T-helper 2 cell treated with Interferon-gamma antibody and Interleukin-4, amounts not matched to agents 5 μg/mL and 100 μg/mL, for 36 hours (primary cell): ENCODE measurements at regions not wholly inside any gene's neighbourhood (a gene's known extent, or its start where the extent isn't known, plus 50 kb on each side); places are given as distances from the start of the nearest gene placed in this dataset.
A peak's percentile ranks its signal among the peaks of the same experiment; 100 is the strongest.

Source experiments
- DNase-seq: peaks from one replicate; pipeline ENCODE4 v3.0.0; 2021; ENCODE audit warnings: low spot score
- H3K27ac Mint-ChIP-seq: one replicate; pipeline ENCODE4 v1.8.0; 2021; ENCODE audit warnings: mild to moderate bottlenecking, mixed read lengths
- H3K27me3 Mint-ChIP-seq: one replicate; pipeline ENCODE4 v1.8.0; 2021; ENCODE audit warnings: low read depth, mixed read lengths
- H3K36me3 Mint-ChIP-seq: one replicate; pipeline ENCODE4 v1.8.0; 2021; ENCODE audit warnings: low read depth, mixed read lengths
- H3K4me1 Mint-ChIP-seq: one replicate; pipeline ENCODE4 v1.8.0; 2021; ENCODE audit warnings: low read depth, mixed read lengths
- H3K4me3 Mint-ChIP-seq: one replicate; pipeline ENCODE4 v1.8.0; 2022; ENCODE audit warnings: mild to moderate bottlenecking, moderate library complexity, mixed read lengths
- H3K9me3 Mint-ChIP-seq: one replicate; pipeline ENCODE4 v1.8.0; 2021; ENCODE audit warnings: mixed read lengths

DNA sequence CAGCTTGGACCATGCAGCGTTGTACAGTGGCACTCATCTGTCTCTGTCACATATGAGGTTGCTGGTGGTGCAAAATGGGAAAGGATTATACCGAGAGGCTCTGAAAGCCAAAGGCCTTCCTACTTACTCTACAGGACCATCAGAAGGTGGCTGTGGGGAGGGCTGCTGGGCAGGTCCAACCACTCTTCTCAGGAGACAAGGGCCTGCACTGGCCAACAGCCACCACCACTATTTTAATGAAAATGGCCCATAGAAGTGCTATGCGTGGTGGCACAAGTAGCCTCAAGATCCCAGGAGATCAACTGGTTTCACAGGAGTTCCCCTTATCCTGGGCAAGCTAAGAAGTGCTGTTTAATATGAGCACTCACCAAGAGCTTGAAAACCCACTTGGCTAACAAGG lies 52.3 kb downstream of the MRPL57 start:
- H3K9me3 Mint-ChIP-seq = no peaks in the 10 kb centered on the region
- H3K27me3 Mint-ChIP-seq = peaks cover 12% of the 10 kb centered on the region
- H3K4me1 Mint-ChIP-seq = peaks cover 15% of the 10 kb centered on the region
- no peak overlapping the region for H3K27ac Mint-ChIP-seq
- no peaks in the 10 kb centered on the region for H3K36me3 Mint-ChIP-seq
- no peak overlapping the region for H3K4me3 Mint-ChIP-seq
- no peak for DNase-seq

- H3K9me3 Mint-ChIP-seq = no peaks in the 10 kb centered on the region
- peaks cover 15% of the 10 kb centered on the region for H3K4me1 Mint-ChIP-seq
- H3K36me3 Mint-ChIP-seq = no peaks in the 10 kb centered on the region
- DNase-seq = no peak
- no peak overlapping the region for H3K27ac Mint-ChIP-seq
- H3K4me3 Mint-ChIP-seq = no peak overlapping the region
- H3K27me3 Mint-ChIP-seq = peaks cover 9% of the 10 kb centered on the region
Observed at GRCh38 chr13:21229241-21230024, 53.0 kb downstream of the MRPL57 start.

GRCh38 chr13:21230516-21230915 lies 54.1 kb downstream of the MRPL57 start:
- Mint-ChIP-seq H3K4me3 (no peak overlapping the region), H3K36me3 (no peaks in the 10 kb centered on the region), H3K4me1 (peaks cover 15% of the 10 kb centered on the region), H3K27ac (no peak overlapping the region), H3K27me3 (peaks cover 3% of the 10 kb centered on the region), H3K9me3 (no peaks in the 10 kb centered on the region)
- no peak for DNase-seq

DNA sequence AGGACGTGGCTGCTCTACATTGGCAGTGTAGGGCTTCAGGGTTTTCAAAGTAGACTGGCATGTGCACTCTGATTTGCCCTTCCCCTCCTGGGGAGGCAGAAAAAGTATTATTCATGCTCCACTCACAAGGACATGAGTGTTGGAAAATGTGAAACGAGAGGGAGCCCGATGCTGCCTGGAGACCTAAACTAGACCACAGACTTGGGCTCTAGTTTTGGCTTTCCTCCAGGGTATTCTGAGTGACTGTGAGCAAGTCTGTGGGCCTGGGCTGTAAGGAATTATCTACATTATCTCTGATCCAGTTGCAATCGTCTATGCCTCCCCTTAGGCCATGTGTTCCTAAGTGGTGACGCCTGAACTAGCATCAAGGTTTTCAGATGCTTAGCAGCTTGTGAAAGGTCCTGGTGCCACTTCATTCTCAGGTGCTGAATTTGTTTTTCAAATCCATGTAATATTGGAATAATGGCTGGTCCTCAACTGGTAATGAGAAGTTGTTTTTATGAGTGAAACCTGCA lies 55.0 kb downstream of the MRPL57 start:
- no peak for DNase-seq
- H3K4me1 Mint-ChIP-seq = peaks cover 15% of the 10 kb centered on the region
- no peaks in the 10 kb centered on the region for H3K9me3 Mint-ChIP-seq
- H3K27me3 Mint-ChIP-seq = no peaks in the 10 kb centered on the region
- no peak overlapping the region for H3K27ac Mint-ChIP-seq
- no peaks in the 10 kb centered on the region for H3K36me3 Mint-ChIP-seq
- no peak overlapping the region for H3K4me3 Mint-ChIP-seq

DNA sequence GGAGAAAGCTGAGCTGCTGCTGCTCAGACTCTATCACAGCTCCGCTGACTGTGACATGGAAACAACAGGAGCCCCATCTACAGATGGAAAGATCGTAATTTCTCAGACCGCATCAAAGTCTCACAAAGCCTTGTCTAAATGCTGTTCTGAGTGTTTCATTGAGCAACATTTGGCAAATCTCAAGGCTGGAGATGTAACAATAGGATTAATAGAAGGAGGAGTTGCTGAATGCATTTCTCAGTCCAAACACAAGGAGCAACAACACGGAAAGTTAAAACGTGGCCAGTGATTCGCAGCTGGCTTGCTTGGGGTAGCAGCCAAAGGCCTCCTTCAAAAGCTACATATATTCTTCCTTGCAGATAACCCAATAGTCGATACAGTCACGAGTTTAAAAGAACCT lies 55.7 kb downstream of the MRPL57 start:
- Mint-ChIP-seq H3K4me1 (peaks cover 15% of the 10 kb centered on the region), H3K27me3 (no peaks in the 10 kb centered on the region), H3K36me3 (no peaks in the 10 kb centered on the region), H3K27ac (no peak overlapping the region), H3K4me3 (peak overlapping the region; percentile 24), H3K9me3 (no peaks in the 10 kb centered on the region)
- DNase-seq = no peak

DNA sequence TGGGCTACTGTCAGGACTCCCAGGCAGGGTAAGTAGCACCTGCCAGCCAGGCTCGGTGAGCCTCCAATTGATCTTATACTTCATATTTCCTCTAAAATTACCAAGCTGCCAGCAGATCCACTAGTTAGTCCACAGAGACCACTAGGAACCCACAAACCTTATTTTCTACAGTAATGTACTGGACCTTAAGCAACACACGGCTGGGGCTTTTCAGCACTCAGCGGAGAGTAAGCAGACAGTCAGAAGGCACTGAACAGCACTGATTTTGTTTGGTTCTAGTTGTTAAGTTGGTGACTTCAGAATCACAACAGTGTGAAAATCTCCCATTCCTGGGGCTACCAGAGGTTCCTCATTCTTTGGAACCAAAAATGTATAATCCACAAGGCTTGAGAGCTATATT lies 56.1 kb downstream of the MRPL57 start:
- Mint-ChIP-seq H3K4me3 (peak overlapping the region; percentile 24), H3K27ac (no peak overlapping the region), H3K27me3 (no peaks in the 10 kb centered on the region), H3K36me3 (no peaks in the 10 kb centered on the region), H3K4me1 (peaks cover 15% of the 10 kb centered on the region), H3K9me3 (no peaks in the 10 kb centered on the region)
- no peak for DNase-seq

DNA sequence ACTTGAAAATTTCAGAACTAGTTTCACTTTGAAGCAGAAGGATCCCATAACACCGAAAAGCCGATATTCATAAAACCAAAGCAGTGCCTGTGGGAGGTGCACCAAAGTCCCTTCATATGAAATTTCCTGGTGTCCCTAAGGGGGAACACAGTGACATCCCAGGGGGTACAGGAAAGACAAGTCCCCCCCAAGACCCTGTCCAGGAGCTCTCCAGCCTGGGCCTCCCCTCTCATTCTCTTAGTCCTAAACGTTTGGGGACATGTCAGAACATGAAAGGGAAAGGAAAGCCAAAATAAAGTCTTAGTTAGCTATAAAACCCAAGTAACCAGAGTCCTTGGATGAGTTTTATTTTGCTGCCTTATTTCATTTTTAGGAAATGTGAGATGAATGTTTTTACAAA lies 56.6 kb downstream of the MRPL57 start:
- H3K4me3 Mint-ChIP-seq = peak overlapping the region; percentile 45

GRCh38 chr13:21234526-21234925 lies 58.1 kb downstream of the MRPL57 start:
- no peak overlapping the region for H3K4me3 Mint-ChIP-seq
- no peak overlapping the region for H3K27ac Mint-ChIP-seq
- no peaks in the 10 kb centered on the region for H3K27me3 Mint-ChIP-seq
- H3K9me3 Mint-ChIP-seq = no peaks in the 10 kb centered on the region
- H3K4me1 Mint-ChIP-seq = peaks cover 15% of the 10 kb centered on the region
- H3K36me3 Mint-ChIP-seq = no peaks in the 10 kb centered on the region
- DNase-seq = no peak

More for the DNA sequence above, 56.6 kb downstream of the MRPL57 start:
- H3K27ac Mint-ChIP-seq = no peak overlapping the region
- DNase-seq = no peak
- H3K36me3 Mint-ChIP-seq = no peaks in the 10 kb centered on the region
- H3K9me3 Mint-ChIP-seq = no peaks in the 10 kb centered on the region
- H3K4me1 Mint-ChIP-seq = peaks cover 15% of the 10 kb centered on the region
- H3K27me3 Mint-ChIP-seq = no peaks in the 10 kb centered on the region

DNA sequence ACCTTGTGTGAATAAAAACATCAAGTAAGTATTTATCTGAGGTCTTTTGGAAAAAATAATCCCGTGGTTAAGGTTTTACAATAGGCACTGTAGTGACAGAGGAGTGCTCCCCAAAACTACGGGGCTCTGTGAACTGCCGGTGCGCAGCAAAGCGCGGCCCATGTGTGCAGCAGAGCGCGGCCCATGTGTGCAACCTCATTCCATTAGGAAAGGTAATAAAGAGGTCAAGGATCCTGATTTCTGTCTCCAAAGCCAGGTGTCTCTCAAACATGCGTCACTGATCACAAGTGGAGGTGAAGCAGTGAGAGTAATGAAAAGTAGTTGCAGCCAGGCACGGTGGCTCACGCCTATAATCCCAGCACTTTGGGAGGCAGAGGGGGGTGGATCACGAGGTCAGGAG lies 58.7 kb downstream of the MRPL57 start:
- H3K4me1 Mint-ChIP-seq = peaks cover 15% of the 10 kb centered on the region
- no peak overlapping the region for H3K27ac Mint-ChIP-seq
- no peak for DNase-seq
- H3K27me3 Mint-ChIP-seq = no peaks in the 10 kb centered on the region
- H3K4me3 Mint-ChIP-seq = no peak overlapping the region
- H3K9me3 Mint-ChIP-seq = no peaks in the 10 kb centered on the region
- H3K36me3 Mint-ChIP-seq = no peaks in the 10 kb centered on the region

- Mint-ChIP-seq H3K27ac (no peak overlapping the region), H3K27me3 (no peaks in the 10 kb centered on the region), H3K4me3 (no peak overlapping the region), H3K36me3 (no peaks in the 10 kb centered on the region), H3K9me3 (no peaks in the 10 kb centered on the region), H3K4me1 (peaks cover 15% of the 10 kb centered on the region)
- DNase-seq = no peak
Observed at GRCh38 chr13:21237081-21237480, 60.6 kb downstream of the MRPL57 start.

- peaks cover 8% of the 10 kb centered on the region for H3K4me1 Mint-ChIP-seq
- no peaks in the 10 kb centered on the region for H3K27me3 Mint-ChIP-seq
- H3K27ac Mint-ChIP-seq = no peak overlapping the region
- H3K4me3 Mint-ChIP-seq = no peak overlapping the region
- DNase-seq = no peak
- H3K36me3 Mint-ChIP-seq = no peaks in the 10 kb centered on the region
- no peaks in the 10 kb centered on the region for H3K9me3 Mint-ChIP-seq
Observed at GRCh38 chr13:21238267-21238666, 61.8 kb downstream of the MRPL57 start.

DNA sequence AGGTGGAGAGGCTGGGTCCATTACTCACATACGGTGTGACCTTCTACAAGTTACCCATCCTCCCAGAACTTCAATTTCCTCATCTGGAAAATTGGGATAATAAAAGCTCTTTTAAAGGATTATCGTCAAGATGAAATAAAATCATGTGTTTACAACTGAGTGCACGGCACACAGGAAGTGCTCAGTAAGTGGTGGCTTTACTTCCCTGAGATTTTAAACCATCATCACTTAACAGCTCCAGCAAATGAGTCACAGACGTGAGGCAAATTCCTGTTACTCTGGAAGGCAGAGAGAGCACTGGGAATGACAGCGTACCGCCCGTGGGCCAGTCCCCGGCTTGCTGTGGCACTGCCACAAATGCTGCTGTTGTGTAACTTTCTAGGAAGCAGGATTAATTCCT lies 64.1 kb downstream of the MRPL57 start:
- H3K27me3 Mint-ChIP-seq = no peaks in the 10 kb centered on the region
- no peak overlapping the region for H3K27ac Mint-ChIP-seq
- no peak for DNase-seq
- H3K4me1 Mint-ChIP-seq = peaks cover 5% of the 10 kb centered on the region
- H3K4me3 Mint-ChIP-seq = no peak overlapping the region
- no peaks in the 10 kb centered on the region for H3K9me3 Mint-ChIP-seq
- H3K36me3 Mint-ChIP-seq = no peaks in the 10 kb centered on the region

- Mint-ChIP-seq H3K36me3 (no peaks in the 10 kb centered on the region), H3K4me3 (no peak overlapping the region), H3K4me1 (peaks cover 5% of the 10 kb centered on the region), H3K27ac (no peak overlapping the region), H3K27me3 (peaks cover 3% of the 10 kb centered on the region), H3K9me3 (no peaks in the 10 kb centered on the region)
- DNase-seq = no peak
Observed at GRCh38 chr13:21242236-21242635, 65.8 kb downstream of the MRPL57 start.

GRCh38 chr13:21243045-21243897 lies 66.8 kb downstream of the MRPL57 start:
- H3K9me3 Mint-ChIP-seq = no peaks in the 10 kb centered on the region
- no peaks in the 10 kb centered on the region for H3K36me3 Mint-ChIP-seq
- no peak for DNase-seq
- H3K4me3 Mint-ChIP-seq = no peak overlapping the region
- peaks cover 8% of the 10 kb centered on the region for H3K27me3 Mint-ChIP-seq
- peaks cover 5% of the 10 kb centered on the region for H3K4me1 Mint-ChIP-seq
- H3K27ac Mint-ChIP-seq = no peak overlapping the region
